H9 (cell line): ENCODE measurements at regions not wholly inside any gene's neighbourhood (a gene's known extent, or its start where the extent isn't known, plus 50 kb on each side); places are given as distances from the start of the nearest gene placed in this dataset.

Experiments
- DNase-seq: peaks from one replicate; pipeline ENCODE4 v3.0.0-alpha.2; 2017
- H2AFZ ChIP-seq: one replicate; pipeline ENCODE4 v1.6.1; 2013; ENCODE audit warnings: mild to moderate bottlenecking, low read length, control low read depth, moderate library complexity
- H2AK5ac ChIP-seq: 2 replicates; pipeline ENCODE4 v1.6.1; 2013; ENCODE audit warnings: low read length, control low read depth, mixed read lengths; ENCODE audit not compliant: insufficient read length
- H2BK120ac ChIP-seq: one replicate; pipeline ENCODE4 v1.6.1; 2013; ENCODE audit warnings: low read depth, mild to moderate bottlenecking, low read length, control low read depth, inconsistent platforms; ENCODE audit not compliant: poor library complexity, severe bottlenecking
- H2BK12ac ChIP-seq: 2 replicates; pipeline ENCODE4 v1.6.1; 2013; ENCODE audit warnings: low read length, control low read depth, mixed read lengths, low read depth; ENCODE audit not compliant: insufficient read length
- H2BK15ac ChIP-seq: 2 replicates; pipeline ENCODE4 v1.6.1; 2013; ENCODE audit warnings: low read depth, low read length, control low read depth
- H2BK20ac ChIP-seq: one replicate; pipeline ENCODE4 v1.6.1; 2013; ENCODE audit warnings: low read depth, mild to moderate bottlenecking, low read length, control low read depth, inconsistent platforms; ENCODE audit not compliant: poor library complexity, severe bottlenecking
- H2BK5ac ChIP-seq: 2 replicates; pipeline ENCODE4 v1.6.1; 2013; ENCODE audit warnings: low read length, control low read depth, mixed read lengths; ENCODE audit not compliant: insufficient read length
- H3K14ac ChIP-seq: 2 replicates; pipeline ENCODE4 v1.6.1; 2013; ENCODE audit warnings: low read length, control low read depth; ENCODE audit not compliant: insufficient read depth
- H3K18ac ChIP-seq: 2 replicates; pipeline ENCODE4 v1.6.1; 2013; ENCODE audit warnings: low read depth, mild to moderate bottlenecking, mixed read lengths, low read length, control low read depth; ENCODE audit not compliant: insufficient read length
- H3K23ac ChIP-seq: 2 replicates; pipeline ENCODE4 v1.6.1; 2013; ENCODE audit warnings: low read length, control low read depth, mixed read lengths, low read depth; ENCODE audit not compliant: insufficient read length
- H3K23me2 ChIP-seq: 2 replicates; pipeline ENCODE4 v1.6.1; 2013; ENCODE audit warnings: low read depth, mild to moderate bottlenecking, mixed read lengths, low read length, control low read depth; ENCODE audit not compliant: insufficient read length, poor library complexity, severe bottlenecking
- H3K27ac ChIP-seq: 2 replicates; pipeline ENCODE4 v1.5.1; 2013; ENCODE audit warnings: low read length, control low read depth, mixed read lengths, low read depth; ENCODE audit not compliant: insufficient read length
- H3K27me3 ChIP-seq: 2 replicates; pipeline ENCODE4 v1.6.1; 2013; ENCODE audit warnings: low read length, control low read depth, inconsistent platforms; ENCODE audit not compliant: insufficient read depth
- H3K4ac ChIP-seq: 2 replicates; pipeline ENCODE4 v1.6.1; 2013; ENCODE audit warnings: low read depth, mild to moderate bottlenecking, control low read depth, inconsistent platforms, low read length, moderate library complexity
- H3K4me1 ChIP-seq: 2 replicates; pipeline ENCODE4 v1.6.1; 2013; ENCODE audit warnings: low read length, control low read depth, inconsistent platforms; ENCODE audit not compliant: insufficient read depth
- H3K4me2 ChIP-seq: 2 replicates; pipeline ENCODE4 v1.6.1; 2013; ENCODE audit warnings: low read length, control low read depth, mixed read lengths; ENCODE audit not compliant: insufficient read length, insufficient read depth
- H3K56ac ChIP-seq: 2 replicates; pipeline ENCODE4 v1.6.1; 2013; ENCODE audit warnings: low read depth, mild to moderate bottlenecking, mixed read lengths, low read length, control low read depth; ENCODE audit not compliant: insufficient read length
- H3K79me1 ChIP-seq: 2 replicates; pipeline ENCODE4 v1.6.1; 2013; ENCODE audit warnings: low read depth, mild to moderate bottlenecking, moderate library complexity, low read length, control low read depth, inconsistent platforms; ENCODE audit not compliant: insufficient read depth, poor library complexity, severe bottlenecking
- H3K79me2 ChIP-seq: 2 replicates; pipeline ENCODE4 v1.6.1; 2013; ENCODE audit warnings: low read length, control low read depth, inconsistent platforms; ENCODE audit not compliant: insufficient read depth
- H3K9ac ChIP-seq: 2 replicates; pipeline ENCODE4 v1.6.1; 2013; ENCODE audit warnings: low read length, control low read depth, mixed read lengths; ENCODE audit not compliant: insufficient read length; ENCODE audit errors: extremely low read depth
- H3K9me3 ChIP-seq: one replicate; pipeline ENCODE4 v1.6.1; 2013; ENCODE audit warnings: low read depth, low read length, inconsistent platforms; ENCODE audit not compliant: control insufficient read depth
- H3T11ph ChIP-seq: one replicate; pipeline ENCODE4 v1.6.1; 2013; ENCODE audit warnings: mild to moderate bottlenecking, low read length, control low read depth, inconsistent platforms
- H4K20me1 ChIP-seq: one replicate; pipeline ENCODE4 v1.6.1; 2013; ENCODE audit not compliant: control insufficient read depth, insufficient read length, insufficient read depth
- H4K5ac ChIP-seq: 2 replicates; pipeline ENCODE4 v1.6.1; 2013; ENCODE audit warnings: low read depth, mild to moderate bottlenecking, mixed read lengths, low read length, control low read depth; ENCODE audit not compliant: insufficient read length
- H4K8ac ChIP-seq: replicated peaks from 2 replicates; pipeline ENCODE4 v1.6.1; 2013; ENCODE audit warnings: low read length, control low read depth, mixed read lengths, low read depth; ENCODE audit not compliant: insufficient read length
- H4K91ac ChIP-seq: 2 replicates; pipeline ENCODE4 v1.6.1; 2013; ENCODE audit warnings: low read depth, mild to moderate bottlenecking, moderate library complexity, mixed read lengths, low read length, control low read depth; ENCODE audit not compliant: insufficient read length
- H3K27ac Mint-ChIP-seq, 3 experiments: 2 replicates in 2 of 3; 3 replicates in 1 of 3; pipeline ENCODE4 v1.8.0; 2020 to 2021; ENCODE audit warnings: mixed read lengths in 3 of 3, mild to moderate bottlenecking in 1 of 3, moderate library complexity in 1 of 3
- H3K27me3 Mint-ChIP-seq: 2 replicates; pipeline ENCODE4 v1.8.0; 2021; ENCODE audit warnings: low read depth, mild to moderate bottlenecking, moderate library complexity, mixed read lengths
- H3K36me3 Mint-ChIP-seq, 3 experiments: 2 replicates in 2 of 3; 3 replicates in 1 of 3; pipeline ENCODE4 v1.8.0; 2020 to 2021; ENCODE audit warnings: low read depth in 3 of 3, mixed read lengths in 3 of 3; ENCODE audit not compliant: insufficient read depth in 1 of 3
- H3K4me1 Mint-ChIP-seq, 2 experiments: 2 replicates each; pipeline ENCODE4 v1.8.0; 2020; ENCODE audit warnings: mixed read lengths in 2 of 2
- H3K4me3 Mint-ChIP-seq, 2 experiments: 2 replicates in 1 of 2; 3 replicates in 1 of 2; pipeline ENCODE4 v1.8.0; 2020 to 2021; ENCODE audit warnings: mild to moderate bottlenecking in 2 of 2, mixed read lengths in 2 of 2, moderate library complexity in 1 of 2
- H3K9me3 Mint-ChIP-seq, 2 experiments: 2 replicates in 1 of 2; 3 replicates in 1 of 2; pipeline ENCODE4 v1.8.0; 2020; ENCODE audit warnings: mild to moderate bottlenecking in 2 of 2, mixed read lengths in 2 of 2, moderate library complexity in 1 of 2
- WGBS: extraction: QIAGEN DNeasy Blood & Tissue Kit; methylation state at CpG from one replicate; pipeline ENCODE4 v1.1.7; 2013; ENCODE audit warnings: missing lambda C conversion rate, low lambda C conversion rate, mixed read lengths; ENCODE audit not compliant: insufficient read length; ENCODE audit errors: extremely low coverage; 5-methylcytosine and 5-hydroxymethylcytosine counted together
- TF ChIP-seq, protein P1 (sequence below): fragments of 200-600 bp; sonication (generic); conservative IDR thresholded peaks from 3 replicates; pipeline ENCODE4 v1.8.0; 2021; ENCODE audit warnings: antibody characterized with exemption, mild to moderate bottlenecking

DNA sequence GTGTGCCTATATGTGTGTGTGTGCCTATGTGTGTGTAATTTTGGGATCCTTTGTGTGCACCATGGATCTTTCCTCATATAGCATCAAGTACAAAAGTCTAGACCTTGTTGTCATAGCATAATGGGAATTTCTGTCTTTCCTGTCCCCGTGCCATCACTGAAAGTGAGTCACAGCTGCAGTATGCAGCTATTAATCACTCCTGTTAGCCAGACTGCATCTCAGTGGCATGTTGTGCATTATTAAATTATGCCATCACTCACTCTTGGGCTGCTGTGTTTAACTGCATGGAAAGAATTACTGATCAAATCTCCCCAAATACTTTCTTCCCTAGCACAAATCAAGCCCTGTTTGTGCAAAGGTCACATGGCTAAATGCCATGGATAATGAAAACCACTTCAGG is 92.4 kb downstream of the CBLN1 start:
- Histone ChIP-seq H3K23ac (no peak overlapping the region), H2BK120ac (no peak overlapping the region), H3T11ph (no peak overlapping the region), H4K8ac (no peak overlapping the region), H3K56ac (no peak overlapping the region), H3K27ac (no peak overlapping the region), H4K91ac (no peak overlapping the region), H3K14ac (no peak overlapping the region), H3K23me2 (no peaks in the 10 kb centered on the region), H2BK20ac (no peak overlapping the region), H3K4me2 (no peak overlapping the region), H3K27me3 (no peaks in the 10 kb centered on the region), H4K20me1 (no peaks in the 10 kb centered on the region), H3K79me1 (no peaks in the 10 kb centered on the region), H2BK15ac (no peak overlapping the region), H2BK5ac (no peak overlapping the region), H2AK5ac (no peak overlapping the region), H3K18ac (no peak overlapping the region), H4K5ac (no peak overlapping the region), H3K9me3 (no peaks in the 10 kb centered on the region), H3K4ac (no peak overlapping the region), H3K79me2 (no peaks in the 10 kb centered on the region), H3K4me1 (no peaks in the 10 kb centered on the region), H3K9ac (no peak overlapping the region), H2BK12ac (no peak overlapping the region), H2AFZ (no peak overlapping the region)
- H3K4me3 Mint-ChIP-seq: no peak overlapping the region
- H3K27ac Mint-ChIP-seq: no peak overlapping the region
- no peaks in the 10 kb centered on the region; a peak in 1 of 7 replicates for H3K36me3 Mint-ChIP-seq
- no peaks in the 10 kb centered on the region; a peak in 1 of 5 replicates for H3K9me3 Mint-ChIP-seq
- WGBS: no CpG with 5 or more reads among the region's 1 CpG
- TF ChIP-seq, protein P1, sequence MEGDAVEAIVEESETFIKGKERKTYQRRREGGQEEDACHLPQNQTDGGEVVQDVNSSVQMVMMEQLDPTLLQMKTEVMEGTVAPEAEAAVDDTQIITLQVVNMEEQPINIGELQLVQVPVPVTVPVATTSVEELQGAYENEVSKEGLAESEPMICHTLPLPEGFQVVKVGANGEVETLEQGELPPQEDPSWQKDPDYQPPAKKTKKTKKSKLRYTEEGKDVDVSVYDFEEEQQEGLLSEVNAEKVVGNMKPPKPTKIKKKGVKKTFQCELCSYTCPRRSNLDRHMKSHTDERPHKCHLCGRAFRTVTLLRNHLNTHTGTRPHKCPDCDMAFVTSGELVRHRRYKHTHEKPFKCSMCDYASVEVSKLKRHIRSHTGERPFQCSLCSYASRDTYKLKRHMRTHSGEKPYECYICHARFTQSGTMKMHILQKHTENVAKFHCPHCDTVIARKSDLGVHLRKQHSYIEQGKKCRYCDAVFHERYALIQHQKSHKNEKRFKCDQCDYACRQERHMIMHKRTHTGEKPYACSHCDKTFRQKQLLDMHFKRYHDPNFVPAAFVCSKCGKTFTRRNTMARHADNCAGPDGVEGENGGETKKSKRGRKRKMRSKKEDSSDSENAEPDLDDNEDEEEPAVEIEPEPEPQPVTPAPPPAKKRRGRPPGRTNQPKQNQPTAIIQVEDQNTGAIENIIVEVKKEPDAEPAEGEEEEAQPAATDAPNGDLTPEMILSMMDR: no peak
- no peak for DNase-seq
- peaks cover 10% of the 10 kb centered on the region for H3K27me3 Mint-ChIP-seq
- H3K4me1 Mint-ChIP-seq: no peaks in the 10 kb centered on the region; a peak in 2 of 4 replicates
